Stimulated activated CD4-positive, alpha-beta T cell treated with anti-CD3 and anti-CD28 coated beads, Interleukin-2, amount 100 ng/mL, for 48 hours (primary cell): ENCODE measurements at regions not wholly inside any gene's neighbourhood (a gene's known extent, or its start where the extent isn't known, plus 50 kb on each side); places are given as distances from the start of the nearest gene placed in this dataset.
"Not testable (repeated sequence)": the region's sequence is repeated elsewhere in the genome, so short reads cannot be mapped to it uniquely, and the experiment has no call there.

Experiments used
- DNase-seq, 2 donors: peaks; one replicate each; pipeline ENCODE4 v3.0.0-alpha.2; 2020

- no peak for DNase-seq
Measured at GRCh38 chr21:35275776-35276175, 226.7 kb upstream of the RUNX1 start.

- no peak for DNase-seq
Measured at GRCh38 chr21:35274923-35275322, 225.8 kb upstream of the RUNX1 start.

- no peak for DNase-seq
Measured at GRCh38 chr21:35274090-35274489, 225.0 kb upstream of the RUNX1 start.

GRCh38 chr21:35273333-35273732 is 224.2 kb upstream of the RUNX1 start:
- no peak for DNase-seq

- DNase-seq: not testable (repeated sequence)
Measured at GRCh38 chr21:35271344-35272118, 222.4 kb upstream of the RUNX1 start.

- DNase-seq: no peak
Measured at GRCh38 chr21:35268817-35269216, 219.7 kb upstream of the RUNX1 start.

- DNase-seq: no peak
Measured at GRCh38 chr21:35268261-35268660, 219.2 kb upstream of the RUNX1 start.

- DNase-seq: no peak
Measured at GRCh38 chr21:35266546-35266945, 217.4 kb upstream of the RUNX1 start.

GRCh38 chr21:35265170-35265877 is 216.2 kb upstream of the RUNX1 start:
- no peak for DNase-seq

- DNase-seq: no peak
Measured at GRCh38 chr21:35259457-35259856, 210.4 kb upstream of the RUNX1 start.

GRCh38 chr21:35258521-35258920 is 209.4 kb upstream of the RUNX1 start:
- DNase-seq: no peak

- DNase-seq: no peak
Measured at GRCh38 chr21:35257413-35257812, 208.3 kb upstream of the RUNX1 start.

GRCh38 chr21:35256468-35256988 is 207.4 kb upstream of the RUNX1 start:
- no peak for DNase-seq

- no peak for DNase-seq
Measured at GRCh38 chr21:35254765-35255138, 205.7 kb upstream of the RUNX1 start.

- DNase-seq: no peak
Measured at GRCh38 chr21:35254006-35254764, 205.1 kb upstream of the RUNX1 start.

- DNase-seq: no peak
Measured at GRCh38 chr21:35252831-35253230, 203.7 kb upstream of the RUNX1 start.

- no peak for DNase-seq
Measured at GRCh38 chr21:35249636-35250035, 200.5 kb upstream of the RUNX1 start.

- DNase-seq: no peak
Measured at GRCh38 chr21:35245879-35246278, 196.8 kb upstream of the RUNX1 start.

- DNase-seq: no peak
Measured at GRCh38 chr21:35244514-35244913, 195.4 kb upstream of the RUNX1 start.

- no peak for DNase-seq
Measured at GRCh38 chr21:35243171-35243570, 194.1 kb upstream of the RUNX1 start.

GRCh38 chr21:35239811-35240219 is 190.7 kb upstream of the RUNX1 start:
- DNase-seq: no peak

- DNase-seq: no peak
Measured at GRCh38 chr21:35238119-35238518, 189.0 kb upstream of the RUNX1 start.

- DNase-seq: no peak
Measured at GRCh38 chr21:35237287-35237686, 188.2 kb upstream of the RUNX1 start.

- no peak for DNase-seq
Measured at GRCh38 chr21:35236090-35236489, 187.0 kb upstream of the RUNX1 start.
